ENCODE measurements at regions not wholly inside any gene's neighbourhood (a gene's known extent, or its start where the extent isn't known, plus 50 kb on each side); places are given as distances from the start of the nearest gene placed in this dataset.

GRCh38 chr3:188059351-188059750 is 94.6 kb upstream of the LPP start:
- TF ChIP-seq CTCF (IDR thresholded peaks at IDR 0.05; ENCODE audit: poor library complexity, severe bottlenecking): no peak
- no peak overlapping the region for H3K27ac ChIP-seq (ENCODE audit: poor library complexity, severe bottlenecking)
- ATAC-seq (ENCODE audit: low read depth) (no peak), DNase-seq (ENCODE audit: low spot score) (no peak)
- no peaks in the 10 kb centered on the region for H3K36me3 ChIP-seq (ENCODE audit: low read depth)
- H3K4me1 ChIP-seq (ENCODE audit: insufficient read depth, poor library complexity, severe bottlenecking): peaks cover 16% of the 10 kb centered on the region
- no peaks in the 10 kb centered on the region for H3K9me3 ChIP-seq (ENCODE audit: severe bottlenecking)
- H3K27me3 ChIP-seq (ENCODE audit: insufficient read depth, poor library complexity, severe bottlenecking): no peaks in the 10 kb centered on the region
- H3K4me3 ChIP-seq (ENCODE audit: severe bottlenecking): no peak overlapping the region

GRCh38 chr3:188060264-188060835 is 93.6 kb upstream of the LPP start:
- ATAC-seq (ENCODE audit: low read depth): no peak
- H3K27ac ChIP-seq (ENCODE audit: poor library complexity, severe bottlenecking): peak overlapping the region; percentile 49
- no peak for TF ChIP-seq CTCF (IDR thresholded peaks at IDR 0.05; ENCODE audit: poor library complexity, severe bottlenecking)
- H3K36me3 ChIP-seq (ENCODE audit: low read depth): no peaks in the 10 kb centered on the region
- no peaks in the 10 kb centered on the region for H3K27me3 ChIP-seq (ENCODE audit: insufficient read depth, poor library complexity, severe bottlenecking)
- DNase-seq (ENCODE audit: low spot score): no peak
- no peaks in the 10 kb centered on the region for H3K9me3 ChIP-seq (ENCODE audit: severe bottlenecking)
- peaks cover 16% of the 10 kb centered on the region for H3K4me1 ChIP-seq (ENCODE audit: insufficient read depth, poor library complexity, severe bottlenecking)
- no peak overlapping the region for H3K4me3 ChIP-seq (ENCODE audit: severe bottlenecking)

GRCh38 chr3:188060840-188061544 is 93.0 kb upstream of the LPP start:
- Histone ChIP-seq H3K4me1 (ENCODE audit: insufficient read depth, poor library complexity, severe bottlenecking) (peaks cover 16% of the 10 kb centered on the region), H3K9me3 (ENCODE audit: severe bottlenecking) (no peaks in the 10 kb centered on the region), H3K4me3 (ENCODE audit: severe bottlenecking) (no peak overlapping the region), H3K27me3 (ENCODE audit: insufficient read depth, poor library complexity, severe bottlenecking) (no peaks in the 10 kb centered on the region), H3K27ac (ENCODE audit: poor library complexity, severe bottlenecking) (peak overlapping the region; percentile 49), H3K36me3 (ENCODE audit: low read depth) (no peaks in the 10 kb centered on the region)
- no peak for DNase-seq (ENCODE audit: low spot score)
- peak; percentile 97 for ATAC-seq (ENCODE audit: low read depth)
- TF ChIP-seq CTCF (IDR thresholded peaks at IDR 0.05; ENCODE audit: poor library complexity, severe bottlenecking): peak; percentile 40

GRCh38 chr3:188062216-188062615 is 91.7 kb upstream of the LPP start:
- no peak for TF ChIP-seq CTCF (IDR thresholded peaks at IDR 0.05; ENCODE audit: poor library complexity, severe bottlenecking)
- H3K36me3 ChIP-seq (ENCODE audit: low read depth): no peaks in the 10 kb centered on the region

More at GRCh38 chr3:188062216-188062615, 91.7 kb upstream of the LPP start:
- DNase-seq (ENCODE audit: low spot score) (no peak), ATAC-seq (ENCODE audit: low read depth) (no peak)
- Histone ChIP-seq H3K4me1 (ENCODE audit: insufficient read depth, poor library complexity, severe bottlenecking) (peaks cover 16% of the 10 kb centered on the region), H3K27me3 (ENCODE audit: insufficient read depth, poor library complexity, severe bottlenecking) (no peaks in the 10 kb centered on the region), H3K9me3 (ENCODE audit: severe bottlenecking) (no peaks in the 10 kb centered on the region), H3K27ac (ENCODE audit: poor library complexity, severe bottlenecking) (peak overlapping the region; percentile 49), H3K4me3 (ENCODE audit: severe bottlenecking) (no peak overlapping the region)

Data from RWPE2 (cell line).